ENCODE measurements at regions not wholly inside any gene's neighbourhood (a gene's known extent, or its start where the extent isn't known, plus 50 kb on each side); places are given as distances from the start of the nearest gene placed in this dataset.
"Not testable (repeated sequence)": the region's sequence is repeated elsewhere in the genome, so short reads cannot be mapped to it uniquely, and the experiment has no call there.

GRCh38 chr1:217049081-217049480, 325.9 kb upstream of the ESRRG start:
- in situ Hi-C loops (cut with MboI; ENCODE audit: low pct_ligation_motif_present in 1 of 4, low pct_unique_long_range_greater_than_20kb in 1 of 4, low sequenced_read_pairs in 3 of 4) = no loop called here
- TF ChIP-seq CTCF (IDR thresholded peaks at IDR 0.05) = no peak
- no peak for TF ChIP-seq EP300 (IDR thresholded peaks at IDR 0.05; ENCODE audit: low read depth)
- TF ChIP-seq POLR2A (IDR thresholded peaks at IDR 0.05) = no peak
- no peak for TF ChIP-seq POLR2AphosphoS5 (IDR thresholded peaks at IDR 0.05)
- Histone ChIP-seq H3K36me3 (no peaks in the 10 kb centered on the region), H3K9me3 (no peaks in the 10 kb centered on the region), H3K27me3 (no peaks in the 10 kb centered on the region), H3K4me1 (no peaks in the 10 kb centered on the region), H3K4me3 (no peak overlapping the region), H3K27ac (no peak overlapping the region)
- WGBS, 2 donors (ENCODE audit: low coverage in 1 of 2) = 79% methylated on average over 1 of the region's 1 CpG; no CpG with 5 or more reads in 1 of the 2 donors
- DNase-seq = no peak
- intact Hi-C loops (cut with DNase I; ENCODE audit: low total_unique reads) = no loop called here

GRCh38 chr1:217048104-217048707, 325.0 kb upstream of the ESRRG start:
- no peaks in the 10 kb centered on the region for H3K9me3 ChIP-seq
- H3K27me3 ChIP-seq = no peaks in the 10 kb centered on the region
- no peak overlapping the region for H3K27ac ChIP-seq
- no peaks in the 10 kb centered on the region for H3K36me3 ChIP-seq
- TF ChIP-seq CTCF (IDR thresholded peaks at IDR 0.05) (peak in 2 of 5 experiments; percentile 6 to 14), POLR2AphosphoS5 (IDR thresholded peaks at IDR 0.05) (no peak), EP300 (IDR thresholded peaks at IDR 0.05; ENCODE audit: low read depth) (no peak), POLR2A (IDR thresholded peaks at IDR 0.05) (no peak)
- no peaks in the 10 kb centered on the region for H3K4me1 ChIP-seq
- no peak for DNase-seq
- WGBS, 2 donors (ENCODE audit: low coverage in 1 of 2) = 74 to 80% methylated on average over 1 to 5 of the region's 5 CpGs
- intact Hi-C loops (cut with DNase I; ENCODE audit: low total_unique reads) (no loop called here), in situ Hi-C loops (cut with MboI; ENCODE audit: low pct_ligation_motif_present in 1 of 4, low pct_unique_long_range_greater_than_20kb in 1 of 4, low sequenced_read_pairs in 3 of 4) (no loop called here)
- no peak overlapping the region for H3K4me3 ChIP-seq

DNA sequence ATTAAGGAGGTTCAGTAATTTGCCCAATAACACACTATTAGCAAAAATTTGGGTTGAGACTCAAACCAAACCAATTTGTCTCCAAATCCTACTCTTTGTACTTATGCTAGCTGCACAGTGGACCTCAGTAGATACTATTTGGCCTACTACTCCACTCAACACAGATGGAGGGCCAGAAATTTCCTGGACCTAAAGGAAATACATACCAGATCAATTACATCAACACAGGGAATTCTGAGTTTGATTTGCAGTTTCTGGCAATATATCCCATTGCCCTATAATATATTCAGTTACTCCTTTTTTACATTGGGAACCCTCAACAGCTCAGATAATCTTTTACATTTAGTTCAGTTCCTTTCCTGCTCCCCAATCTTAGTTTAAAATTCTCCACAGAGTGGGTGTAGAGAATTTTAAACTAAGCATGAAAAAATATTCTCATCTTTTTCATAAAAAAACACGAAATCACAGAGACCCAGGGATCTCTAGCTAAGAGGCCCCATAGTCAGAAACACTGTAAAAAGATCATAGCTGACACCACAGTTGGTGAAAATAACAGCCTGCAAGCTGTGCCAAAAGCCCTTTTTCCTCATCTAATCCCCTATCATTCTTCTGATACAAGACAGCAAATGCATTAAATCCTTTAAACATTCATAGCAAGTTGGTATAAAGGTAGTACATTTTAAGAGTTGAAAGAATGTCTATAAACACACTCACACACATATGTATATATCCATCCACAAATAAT, 317.7 kb upstream of the ESRRG start:
- TF ChIP-seq POLR2A (IDR thresholded peaks at IDR 0.05) = no peak
- no peak for TF ChIP-seq CTCF (IDR thresholded peaks at IDR 0.05)
- TF ChIP-seq EP300 (IDR thresholded peaks at IDR 0.05; ENCODE audit: low read depth) = no peak
- TF ChIP-seq POLR2AphosphoS5 (IDR thresholded peaks at IDR 0.05) = no peak
- in situ Hi-C loops (cut with MboI; ENCODE audit: low pct_ligation_motif_present in 1 of 4, low pct_unique_long_range_greater_than_20kb in 1 of 4, low sequenced_read_pairs in 3 of 4) = no loop called here
- intact Hi-C loops (cut with DNase I; ENCODE audit: low total_unique reads) = no loop called here
- H3K4me1 ChIP-seq = no peaks in the 10 kb centered on the region
- peaks cover 7 to 10% of the 10 kb centered on the region in 2 donors for H3K9me3 ChIP-seq
- WGBS, 2 donors (ENCODE audit: low coverage in 1 of 2) = 63 to 69% methylated on average over 1 of the region's 1 CpG
- H3K27me3 ChIP-seq = no peaks in the 10 kb centered on the region
- no peak overlapping the region for H3K4me3 ChIP-seq
- no peak for DNase-seq
- no peaks in the 10 kb centered on the region for H3K36me3 ChIP-seq
- no peak overlapping the region for H3K27ac ChIP-seq

DNA sequence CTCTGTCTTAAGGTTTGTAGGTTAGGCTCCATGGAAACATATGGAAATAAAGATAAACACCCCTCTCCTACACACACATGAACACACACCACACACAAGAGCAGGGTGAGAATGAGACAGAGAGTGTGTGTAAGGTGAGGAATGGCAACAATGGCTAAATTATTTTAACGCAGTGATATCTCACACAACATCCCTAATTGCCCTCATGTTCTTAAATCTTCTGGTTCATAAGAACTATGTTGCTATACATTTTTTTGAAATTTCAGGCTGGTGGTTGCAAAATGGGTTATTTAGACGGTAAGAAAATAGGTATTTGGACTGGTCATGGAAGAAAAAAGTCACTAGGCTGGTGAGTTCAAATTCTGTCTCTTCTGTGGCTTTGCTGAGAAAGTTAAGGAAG, 316.7 kb upstream of the ESRRG start:
- WGBS, 2 donors (ENCODE audit: low coverage in 1 of 2) = 91% methylated on average over 2 of the region's 2 CpGs
- peaks cover 7 to 10% of the 10 kb centered on the region in 2 donors for H3K9me3 ChIP-seq
- no peaks in the 10 kb centered on the region for H3K27me3 ChIP-seq
- no peak for TF ChIP-seq CTCF (IDR thresholded peaks at IDR 0.05)
- no peak for TF ChIP-seq EP300 (IDR thresholded peaks at IDR 0.05; ENCODE audit: low read depth)
- no peak for TF ChIP-seq POLR2AphosphoS5 (IDR thresholded peaks at IDR 0.05)
- no peak for TF ChIP-seq POLR2A (IDR thresholded peaks at IDR 0.05)
- H3K4me1 ChIP-seq = no peaks in the 10 kb centered on the region
- H3K36me3 ChIP-seq = no peaks in the 10 kb centered on the region
- intact Hi-C loops (cut with DNase I; ENCODE audit: low total_unique reads) (no loop called here), in situ Hi-C loops (cut with MboI; ENCODE audit: low pct_ligation_motif_present in 1 of 4, low pct_unique_long_range_greater_than_20kb in 1 of 4, low sequenced_read_pairs in 3 of 4) (no loop called here)
- no peak overlapping the region for H3K27ac ChIP-seq
- no peak for DNase-seq
- H3K4me3 ChIP-seq = no peak overlapping the region

GRCh38 chr1:217039139-217039538, 315.9 kb upstream of the ESRRG start:
- H3K27me3 ChIP-seq; in situ Hi-C loops (cut with MboI; ENCODE audit: low pct_ligation_motif_present in 1 of 4, low pct_unique_long_range_greater_than_20kb in 1 of 4, low sequenced_read_pairs in 3 of 4); H3K4me1 ChIP-seq; H3K9me3 ChIP-seq; intact Hi-C loops (cut with DNase I; ENCODE audit: low total_unique reads); H3K36me3 ChIP-seq; DNase-seq; H3K27ac ChIP-seq; H3K4me3 ChIP-seq: not testable (repeated sequence)
- 78 to 83% methylated on average over 3 of the region's 3 CpGs for WGBS, 2 donors (ENCODE audit: low coverage in 1 of 2)
